ENCODE measurements at regions not wholly inside any gene's neighbourhood (a gene's known extent, or its start where the extent isn't known, plus 50 kb on each side); places are given as distances from the start of the nearest gene placed in this dataset.

- no peak for DNase-seq
Observed at GRCh38 chr10:8726084-8726778, 671.7 kb downstream of the GATA3 start.

GRCh38 chr10:8726779-8727084 lies 672.2 kb downstream of the GATA3 start:
- DNase-seq, result no peak

GRCh38 chr10:8731121-8732095 lies 676.9 kb downstream of the GATA3 start:
- DNase-seq, result no peak

GRCh38 chr10:8738987-8739386 lies 684.5 kb downstream of the GATA3 start:
- no peak for DNase-seq

- DNase-seq, result no peak
Observed at GRCh38 chr10:8752146-8752843, 697.8 kb downstream of the GATA3 start.

GRCh38 chr10:8758029-8758428 lies 703.5 kb downstream of the GATA3 start:
- no peak for DNase-seq

GRCh38 chr10:8766899-8767298 lies 712.4 kb downstream of the GATA3 start:
- no peak for DNase-seq

GRCh38 chr10:8767591-8767990 lies 713.1 kb downstream of the GATA3 start:
- DNase-seq, result peak; percentile 6

- DNase-seq, result no peak
Observed at GRCh38 chr10:8768341-8768740, 713.9 kb downstream of the GATA3 start.

- DNase-seq, result no peak
Observed at GRCh38 chr10:8768852-8769251, 714.4 kb downstream of the GATA3 start.

GRCh38 chr10:8776926-8777622 lies 722.6 kb downstream of the GATA3 start:
- no peak for DNase-seq

GRCh38 chr10:8778713-8779112 lies 724.2 kb downstream of the GATA3 start:
- no peak for DNase-seq

- no peak for DNase-seq
Observed at GRCh38 chr10:8787649-8788048, 733.2 kb downstream of the GATA3 start.

- DNase-seq, result no peak
Observed at GRCh38 chr10:8790390-8790789, 735.9 kb downstream of the GATA3 start.

- DNase-seq, result no peak
Observed at GRCh38 chr10:8794860-8795259, 740.4 kb downstream of the GATA3 start.

GRCh38 chr10:8800426-8800825 lies 745.9 kb downstream of the GATA3 start:
- no peak for DNase-seq

- DNase-seq, result no peak
Observed at GRCh38 chr10:8803992-8804391, 749.5 kb downstream of the GATA3 start.

- DNase-seq, result no peak
Observed at GRCh38 chr10:8810677-8811076, 756.2 kb downstream of the GATA3 start.

- no peak for DNase-seq
Observed at GRCh38 chr10:8811201-8811600, 756.7 kb downstream of the GATA3 start.

- no peak for DNase-seq
Observed at GRCh38 chr10:8815969-8816368, 761.5 kb downstream of the GATA3 start.

- DNase-seq, result no peak
Observed at GRCh38 chr10:8817299-8817698, 762.8 kb downstream of the GATA3 start.

GRCh38 chr10:8825611-8826010 lies 771.1 kb downstream of the GATA3 start:
- no peak for DNase-seq

GRCh38 chr10:8829592-8829991 lies 775.1 kb downstream of the GATA3 start:
- no peak for DNase-seq
